NCI-H1105 (cell line): ENCODE measurements at regions not wholly inside any gene's neighbourhood (a gene's known extent, or its start where the extent isn't known, plus 50 kb on each side); places are given as distances from the start of the nearest gene placed in this dataset.
"Not testable (repeated sequence)": the region's sequence is repeated elsewhere in the genome, so short reads cannot be mapped to it uniquely, and the experiment has no call there.

Experiments used
- DNase-seq: peaks from one replicate; lab custom pipeline; 2025; lab: John Stamatoyannopoulos, UW

GRCh38 chr6:9831783-9832182 lies 583.1 kb downstream of the TFAP2A start:
- DNase-seq: no peak

DNA sequence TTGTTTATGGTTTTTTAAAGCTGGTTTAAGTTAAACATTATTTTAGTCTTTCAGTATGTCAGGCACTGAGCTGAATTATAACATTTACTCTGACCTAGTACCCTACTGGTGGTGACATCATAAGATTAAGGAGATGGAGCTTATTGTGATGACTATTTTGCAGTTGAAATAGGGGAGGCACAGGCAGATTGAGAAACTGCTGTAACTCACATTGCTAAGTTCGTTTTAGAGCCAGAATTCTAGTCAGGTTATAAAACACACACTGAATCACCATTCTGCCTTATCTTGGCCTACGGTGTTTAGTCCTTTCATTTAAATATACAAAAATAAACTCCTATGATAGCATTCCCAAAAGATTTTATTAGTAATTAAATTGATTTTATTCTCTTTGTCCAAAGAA lies 584.1 kb downstream of the TFAP2A start:
- no peak for DNase-seq

GRCh38 chr6:9825526-9825925 lies 589.3 kb downstream of the TFAP2A start:
- no peak for DNase-seq

- not testable (repeated sequence) for DNase-seq
These were observed 604.1 kb downstream of the TFAP2A start for GRCh38 chr6:9810727-9811126.

GRCh38 chr6:9810286-9810685 lies 604.6 kb downstream of the TFAP2A start:
- no peak for DNase-seq

- DNase-seq: no peak
These were observed 608.7 kb downstream of the TFAP2A start for GRCh38 chr6:9806195-9806594.

DNA sequence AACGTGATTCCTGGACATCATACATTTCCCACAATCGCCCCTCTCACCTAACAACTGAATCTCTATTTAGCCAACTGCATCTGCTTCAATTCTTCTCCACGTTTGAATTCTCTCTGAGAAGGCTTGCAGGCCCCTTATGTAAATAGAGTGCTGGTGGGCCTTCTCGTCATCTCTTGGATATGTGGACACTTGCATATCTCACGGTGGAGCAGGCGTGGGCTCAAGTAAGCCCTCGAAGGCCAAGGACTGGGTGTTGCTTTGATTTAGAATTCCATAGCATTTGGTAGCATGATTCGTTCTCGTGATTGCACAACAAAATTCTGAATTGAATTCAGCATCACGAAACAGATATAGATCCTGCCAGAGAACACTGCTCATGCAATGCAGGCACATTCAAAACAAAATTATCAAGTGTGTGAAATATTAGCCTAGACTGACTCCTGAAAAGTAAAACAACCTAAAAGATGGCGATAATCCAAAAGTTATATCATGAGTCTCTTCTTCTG lies 613.6 kb downstream of the TFAP2A start:
- no peak for DNase-seq

GRCh38 chr6:9799582-9799981 lies 615.3 kb downstream of the TFAP2A start:
- no peak for DNase-seq

GRCh38 chr6:9796827-9797226 lies 618.0 kb downstream of the TFAP2A start:
- DNase-seq: no peak

DNA sequence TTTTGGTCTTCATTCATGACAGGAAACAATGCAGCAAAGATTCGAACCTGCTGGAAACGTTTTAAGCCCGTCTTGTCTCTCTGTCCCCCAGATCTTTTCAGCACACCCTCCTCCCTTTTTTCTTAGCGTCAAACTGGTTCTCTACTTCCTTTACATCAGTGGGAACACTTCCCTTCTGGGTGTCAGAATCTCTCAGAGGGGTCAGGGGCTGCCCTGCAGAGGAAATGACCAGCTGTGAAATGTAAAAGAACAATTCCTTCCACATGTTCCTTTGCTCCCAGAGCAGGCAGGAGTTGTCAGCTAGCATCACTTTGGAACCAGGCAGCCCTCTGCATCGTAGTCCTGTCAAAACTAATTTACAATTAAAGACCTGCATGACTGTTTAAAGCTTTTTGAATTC lies 619.0 kb downstream of the TFAP2A start:
- no peak for DNase-seq

GRCh38 chr6:9789201-9789600 lies 625.7 kb downstream of the TFAP2A start:
- DNase-seq: no peak

GRCh38 chr6:9784786-9785185 lies 630.1 kb downstream of the TFAP2A start:
- DNase-seq: no peak

GRCh38 chr6:9783567-9783966 lies 631.3 kb downstream of the TFAP2A start:
- no peak for DNase-seq

- DNase-seq: no peak
These were observed 648.5 kb downstream of the TFAP2A start for GRCh38 chr6:9766240-9766915.

GRCh38 chr6:9761220-9761619 lies 653.7 kb downstream of the TFAP2A start:
- no peak for DNase-seq

DNA sequence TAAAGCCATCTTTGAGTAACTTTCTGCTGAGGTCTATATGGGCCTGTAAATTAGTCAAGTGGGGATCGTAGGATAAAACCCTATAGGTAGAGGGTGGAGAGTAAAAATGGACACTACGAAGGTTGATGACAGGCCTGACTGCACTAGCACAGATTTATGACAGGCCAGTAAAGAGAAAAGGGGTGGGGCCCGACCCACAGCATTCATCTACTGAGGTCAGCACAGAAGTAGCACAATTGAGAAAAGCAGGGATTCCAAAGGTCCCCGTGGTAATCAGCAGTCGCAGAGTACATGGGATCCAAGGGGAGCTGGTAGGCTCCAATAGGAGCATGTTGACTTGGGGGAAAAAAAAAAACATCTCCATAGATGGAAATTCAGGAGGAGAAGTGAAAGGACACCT lies 660.4 kb downstream of the TFAP2A start:
- DNase-seq: no peak

GRCh38 chr6:9745966-9746365 lies 668.9 kb downstream of the TFAP2A start:
- DNase-seq: no peak

DNA sequence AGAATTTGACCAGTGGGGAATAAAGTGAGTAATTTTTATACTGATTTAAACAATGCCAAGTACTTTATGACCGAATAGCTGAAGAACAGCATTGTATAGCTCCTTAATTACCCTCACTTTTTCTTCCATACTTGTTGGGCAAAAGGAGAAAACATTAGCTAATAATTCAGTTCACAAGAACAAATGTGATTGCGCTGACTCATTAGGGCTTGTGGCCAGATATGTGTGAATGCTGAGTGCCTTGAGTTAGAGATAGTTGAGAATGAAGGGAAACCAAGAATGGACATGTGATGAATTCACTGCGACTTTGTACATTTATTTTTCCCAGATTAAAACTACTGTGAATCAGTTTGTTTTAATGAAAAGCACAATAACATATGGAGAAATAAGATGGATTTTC lies 669.4 kb downstream of the TFAP2A start:
- no peak for DNase-seq

- DNase-seq: no peak
These were observed 670.8 kb downstream of the TFAP2A start for GRCh38 chr6:9744119-9744518.

DNA sequence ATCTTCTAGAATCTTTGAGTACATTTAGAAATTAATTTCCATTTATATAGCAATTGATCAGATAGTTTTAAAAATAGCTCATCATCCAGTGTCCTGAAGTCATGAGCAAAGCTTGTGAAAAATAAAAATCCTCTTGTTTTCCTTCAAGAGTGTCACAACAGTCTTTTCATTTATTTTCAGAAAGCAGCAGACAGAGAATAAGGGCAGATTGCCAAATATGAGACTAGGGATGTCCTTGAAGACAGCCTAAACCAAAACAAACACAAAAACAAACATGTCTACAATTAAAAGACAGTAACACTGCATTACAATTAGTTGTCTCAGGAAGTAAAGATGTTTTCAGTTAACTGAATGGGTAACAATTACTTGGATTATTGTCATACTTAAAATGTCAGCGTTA lies 682.8 kb downstream of the TFAP2A start:
- DNase-seq: no peak

- DNase-seq: not testable (repeated sequence)
These were observed 689.1 kb downstream of the TFAP2A start for GRCh38 chr6:9725776-9726175.

DNA sequence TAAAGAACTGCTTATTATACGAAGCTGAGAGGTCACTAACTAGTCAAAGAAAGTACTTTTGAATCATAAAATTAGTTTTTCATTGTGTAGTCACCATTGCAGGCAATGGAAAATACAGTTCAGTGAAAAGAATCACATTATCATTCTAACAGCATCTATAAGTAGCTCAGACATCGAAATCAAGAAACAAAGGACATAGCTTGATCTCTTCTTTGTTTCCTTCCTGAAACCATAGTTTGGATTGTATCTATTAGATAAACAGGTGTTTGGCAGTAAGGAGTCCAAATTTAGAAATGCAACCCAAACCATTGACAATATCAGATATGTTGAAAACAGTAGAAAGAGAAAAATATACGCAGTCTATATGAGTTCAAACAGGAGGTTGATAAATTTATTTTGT lies 697.3 kb downstream of the TFAP2A start:
- DNase-seq: no peak

GRCh38 chr6:9711365-9711764 lies 703.5 kb downstream of the TFAP2A start:
- no peak for DNase-seq

DNA sequence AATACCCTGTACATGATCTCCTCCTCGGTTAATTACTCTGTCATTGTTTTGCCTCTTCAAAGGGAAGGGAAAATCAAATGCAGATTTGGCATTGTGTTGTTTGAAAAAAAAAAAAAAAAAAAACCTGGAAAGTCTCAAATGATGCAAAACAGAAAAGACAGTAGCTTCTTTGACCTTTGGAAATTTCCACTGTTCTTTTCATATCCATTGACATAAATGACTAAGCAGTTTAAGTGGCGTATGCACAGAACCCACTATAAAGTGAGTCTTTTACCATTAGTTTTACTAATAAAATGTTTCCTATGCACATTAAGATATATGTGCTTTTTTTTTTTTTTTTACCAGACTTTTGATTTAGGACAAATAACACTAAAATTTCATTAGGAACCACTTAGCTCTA lies 704.3 kb downstream of the TFAP2A start:
- no peak for DNase-seq
